NCI-H1436 (cell line): ENCODE measurements at regions not wholly inside any gene's neighbourhood (a gene's known extent, or its start where the extent isn't known, plus 50 kb on each side); places are given as distances from the start of the nearest gene placed in this dataset.
"Not testable (repeated sequence)": the region's sequence is repeated elsewhere in the genome, so short reads cannot be mapped to it uniquely, and the experiment has no call there.

Experiments used
- DNase-seq: peaks from one replicate; lab custom pipeline; 2025; lab: John Stamatoyannopoulos, UW

DNA sequence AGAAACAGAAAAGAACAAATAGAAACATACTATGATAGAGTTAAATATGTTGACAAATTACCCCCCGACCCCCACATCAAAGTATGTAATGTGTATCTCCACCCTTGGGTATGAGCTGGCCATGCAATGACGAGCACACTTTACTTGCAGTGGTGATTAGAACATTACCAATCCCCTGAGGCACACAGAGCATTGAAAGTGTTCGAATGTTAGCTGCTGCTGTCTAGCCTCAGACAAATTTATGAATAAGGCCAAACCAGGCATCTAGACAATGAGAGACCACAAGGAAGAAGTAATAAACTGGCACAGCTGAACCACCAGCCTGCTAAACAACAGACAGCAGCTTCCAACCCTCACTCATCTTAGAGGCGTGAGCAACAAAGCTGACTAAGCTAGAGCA is 380.5 kb downstream of the DSEL start:
- DNase-seq = peak; percentile 44

DNA sequence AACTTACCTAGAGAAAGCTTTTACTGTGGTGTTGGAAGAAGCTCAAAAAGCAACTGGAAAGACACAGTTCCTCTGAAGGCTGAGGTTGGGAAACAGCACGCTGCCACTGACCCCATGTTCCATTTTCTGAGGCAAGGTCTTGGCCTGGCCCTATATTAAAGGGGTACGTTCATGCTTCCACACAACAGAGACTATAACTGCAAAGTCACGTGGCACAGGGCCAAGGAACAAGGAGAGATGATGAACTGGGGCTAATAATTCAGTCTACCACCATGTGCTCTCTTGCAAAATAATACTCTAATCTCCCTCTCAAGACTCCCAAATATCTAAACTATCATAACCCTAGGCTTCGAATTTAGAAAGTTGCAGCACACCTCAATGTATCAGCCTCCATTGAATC is 381.6 kb downstream of the DSEL start:
- DNase-seq = no peak

DNA sequence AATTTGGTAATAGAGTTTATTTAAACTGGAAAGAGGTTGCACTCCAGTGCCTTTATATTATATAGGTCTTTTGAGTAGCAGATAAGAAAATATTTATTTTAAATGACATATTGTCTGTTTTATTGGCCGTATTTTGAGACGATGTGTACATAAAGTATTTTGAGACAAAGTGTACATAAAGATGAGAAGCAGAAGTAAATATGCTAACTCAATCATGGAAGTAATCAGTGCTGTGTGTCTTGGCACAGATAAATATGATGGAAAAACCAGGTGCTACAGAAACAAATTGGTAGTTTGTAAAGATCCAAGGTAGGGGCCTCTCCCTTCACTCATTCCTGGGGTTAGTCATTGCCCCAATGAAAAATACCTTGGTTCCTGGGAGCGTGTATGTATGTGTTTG is 382.9 kb downstream of the DSEL start:
- DNase-seq = peak; percentile 82

DNA sequence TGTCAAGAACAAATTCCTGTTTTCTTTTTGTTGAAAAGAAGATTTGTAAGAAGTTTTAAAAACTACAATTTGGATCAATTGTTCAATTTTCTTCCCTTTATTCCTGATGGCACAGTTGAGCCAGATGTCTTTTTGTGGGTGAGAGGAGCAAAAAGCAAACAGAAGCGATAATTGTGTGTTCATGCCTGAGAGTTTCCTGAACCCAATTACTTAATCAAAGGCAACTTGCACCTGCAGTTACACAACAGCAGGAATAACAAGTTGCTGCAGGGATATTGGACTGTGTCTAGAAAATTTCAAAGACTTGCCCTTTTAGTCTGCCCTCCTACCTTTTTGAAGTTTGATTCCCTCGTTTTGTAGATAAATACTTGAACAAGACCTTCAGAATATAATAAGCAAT is 383.6 kb downstream of the DSEL start:
- peak; percentile 67 for DNase-seq

DNA sequence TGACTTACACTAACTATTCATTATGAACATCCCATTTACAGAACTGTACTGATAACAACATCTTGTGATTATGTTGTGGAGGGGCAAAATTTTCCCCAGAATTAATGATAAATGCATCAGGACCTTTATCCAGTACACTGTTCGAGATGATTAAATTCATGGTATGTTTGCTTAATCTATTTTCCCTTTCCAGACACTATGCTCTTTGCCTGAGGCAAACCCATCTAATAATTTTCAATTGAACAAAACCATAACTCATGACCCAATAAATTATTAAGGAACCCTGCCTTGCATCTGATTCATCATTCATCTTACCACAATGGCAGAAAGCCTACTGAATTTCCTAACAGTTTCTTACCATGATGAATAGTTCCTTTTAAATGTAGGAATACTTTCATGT is 385.0 kb downstream of the DSEL start:
- DNase-seq = no peak

DNA sequence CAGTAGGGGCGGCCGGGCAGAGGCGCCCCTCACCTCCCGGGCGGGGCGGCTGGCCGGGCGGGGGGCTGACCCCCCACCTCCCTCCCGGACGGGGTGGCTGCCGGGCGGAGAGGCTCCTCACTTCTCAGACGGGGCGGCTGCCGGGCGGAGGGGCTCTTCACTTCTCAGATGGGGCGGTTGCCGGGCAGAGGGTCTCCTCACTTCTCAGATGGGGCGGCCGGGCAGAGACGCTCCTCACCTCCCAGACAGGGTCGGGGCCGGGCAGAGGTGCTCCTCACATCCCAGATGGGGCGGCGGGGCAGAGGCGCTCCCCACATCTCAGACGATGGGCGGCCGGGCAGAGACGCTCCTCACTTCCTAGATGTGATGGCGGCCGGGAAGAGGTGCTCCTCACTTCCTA is 389.8 kb downstream of the DSEL start:
- DNase-seq = not testable (repeated sequence)

DNA sequence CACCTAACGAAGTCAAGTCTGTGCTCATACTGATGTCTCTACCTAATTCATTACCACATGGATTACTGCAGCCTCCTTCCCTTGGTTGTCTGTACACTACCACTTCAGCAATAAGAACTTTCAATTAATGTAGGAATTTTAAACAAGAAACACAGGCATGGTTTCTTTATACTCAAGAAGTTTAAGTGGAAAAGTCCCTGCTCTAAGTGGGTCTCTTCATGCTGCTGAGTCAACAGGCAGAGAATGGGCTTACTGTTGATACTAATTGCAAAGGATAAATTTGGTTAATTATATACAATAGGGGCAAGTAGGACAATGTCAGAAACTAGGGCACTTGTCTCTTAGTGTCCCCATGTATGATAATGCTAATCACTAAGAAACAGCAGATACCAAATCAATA is 392.6 kb downstream of the DSEL start:
- DNase-seq = no peak

DNA sequence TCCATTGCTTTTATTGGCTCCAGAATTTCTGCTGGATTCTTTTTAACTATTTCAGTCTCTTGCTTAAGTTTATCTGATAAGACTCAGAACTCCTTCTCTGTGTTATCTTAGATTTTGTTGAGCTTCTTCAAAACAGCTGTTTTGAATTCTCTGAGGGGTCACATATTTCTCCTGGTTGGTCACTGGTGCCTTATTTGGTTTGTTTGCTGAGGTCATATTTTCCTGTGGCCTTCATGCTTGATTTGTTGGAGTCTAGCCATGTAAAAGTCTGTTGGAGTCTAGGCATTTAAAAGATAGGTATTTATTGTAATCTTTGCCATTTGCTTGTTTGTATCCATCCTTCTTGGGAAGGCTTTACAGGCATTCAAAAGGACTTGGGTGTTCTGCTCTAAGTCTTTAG is 398.7 kb downstream of the DSEL start:
- DNase-seq = no peak

DNA sequence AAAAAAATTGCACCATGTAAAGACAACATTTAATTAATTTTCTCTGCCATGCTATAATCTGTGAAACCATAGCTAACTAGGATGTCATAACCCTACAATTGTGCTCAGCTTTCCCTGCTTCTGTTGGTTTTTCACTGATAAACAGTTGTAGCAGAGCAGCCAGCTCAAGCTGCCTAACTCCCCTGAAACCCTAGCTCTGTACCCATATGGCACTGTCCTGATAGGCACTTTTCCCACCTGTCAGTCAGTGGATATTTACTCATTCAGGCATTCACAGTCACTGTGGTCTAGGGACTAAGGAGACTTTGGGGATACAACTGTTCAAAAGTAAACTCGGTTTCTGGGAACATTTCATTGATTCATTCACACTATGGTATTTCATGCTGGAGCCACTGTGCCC is 407.0 kb downstream of the DSEL start:
- DNase-seq = no peak

DNA sequence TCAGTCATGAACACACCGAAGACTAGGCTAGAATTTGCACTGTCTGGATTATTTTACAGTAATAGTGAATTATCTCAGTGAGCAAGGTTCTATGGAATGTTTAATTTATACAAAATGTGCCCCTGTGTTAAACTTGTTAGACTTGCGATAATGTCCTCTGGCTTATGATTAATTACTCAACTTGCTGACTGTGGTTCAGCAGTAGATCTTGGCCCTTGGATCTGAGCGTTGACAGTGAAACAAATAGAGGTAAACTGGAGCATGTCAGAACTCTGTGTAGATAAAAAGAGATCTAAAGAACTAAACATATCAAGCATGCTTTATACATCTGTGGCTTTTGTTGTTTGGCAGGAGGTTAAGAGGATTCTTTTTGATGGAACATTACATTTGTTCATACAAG is 407.6 kb downstream of the DSEL start:
- DNase-seq = no peak

DNA sequence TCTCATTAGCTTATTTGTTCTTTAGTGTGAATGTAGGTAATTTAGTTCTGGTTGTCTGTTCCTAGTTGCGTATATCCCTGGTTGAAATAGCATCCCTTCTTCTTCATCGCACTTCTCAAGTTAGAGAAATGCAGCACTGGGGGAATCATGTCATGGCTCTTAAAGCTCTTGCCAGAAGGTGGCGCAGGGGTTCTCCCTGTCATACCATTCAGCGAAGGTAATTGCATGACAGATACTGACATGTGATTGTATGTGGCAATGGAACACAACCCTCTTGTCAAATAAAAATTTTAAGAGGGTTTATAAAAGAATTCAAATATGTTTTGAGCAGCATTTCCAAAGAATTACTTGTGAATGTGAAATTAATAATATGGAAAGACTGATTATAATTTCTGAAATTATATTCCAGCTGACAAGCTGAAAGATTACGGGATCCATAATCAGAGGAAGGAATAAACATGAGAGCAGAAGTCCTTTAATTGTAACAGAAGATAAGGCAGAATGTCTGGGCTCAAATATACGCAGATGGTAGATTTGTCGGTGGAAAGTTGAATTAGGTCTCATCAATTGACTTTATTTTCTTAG is 411.7 kb downstream of the DSEL start:
- DNase-seq = peak; percentile 78

DNA sequence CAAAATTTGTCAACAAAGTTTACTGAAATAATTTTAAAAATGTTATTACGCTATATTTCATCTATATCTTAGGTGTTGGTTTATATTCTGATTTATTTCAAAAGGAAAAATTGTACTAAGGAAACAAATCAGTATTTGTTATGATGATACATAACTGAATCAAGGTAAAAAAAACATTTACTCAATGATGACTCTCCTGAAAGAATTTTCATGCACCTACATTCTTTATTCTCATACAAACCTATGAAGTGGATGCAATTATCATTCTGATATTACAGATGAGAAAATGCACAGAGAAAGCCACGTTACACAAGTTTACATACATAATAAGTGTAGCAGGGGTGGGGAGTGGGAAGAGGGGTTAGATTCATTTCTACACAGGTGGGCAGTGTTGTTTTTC is 422.4 kb downstream of the DSEL start:
- DNase-seq = no peak

DNA sequence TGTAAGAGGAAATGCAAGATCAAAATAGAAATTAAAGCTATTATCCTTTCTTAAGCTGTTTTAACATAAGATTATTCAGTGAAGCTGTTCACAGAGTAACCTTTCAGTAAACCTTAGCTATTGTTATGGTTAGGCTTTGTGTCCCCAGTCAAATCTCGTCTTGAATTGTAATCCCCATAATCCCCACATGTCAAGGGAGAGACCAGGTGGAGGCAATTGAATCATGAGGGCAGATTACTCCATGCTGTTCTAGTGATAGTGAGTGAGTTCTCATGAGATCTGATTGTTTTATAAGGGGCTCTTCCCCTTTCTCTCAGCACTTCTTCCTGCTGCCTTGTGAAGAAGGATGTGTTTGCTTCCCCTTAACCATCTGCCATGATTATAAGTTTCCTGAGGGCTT is 424.4 kb downstream of the DSEL start:
- no peak for DNase-seq

DNA sequence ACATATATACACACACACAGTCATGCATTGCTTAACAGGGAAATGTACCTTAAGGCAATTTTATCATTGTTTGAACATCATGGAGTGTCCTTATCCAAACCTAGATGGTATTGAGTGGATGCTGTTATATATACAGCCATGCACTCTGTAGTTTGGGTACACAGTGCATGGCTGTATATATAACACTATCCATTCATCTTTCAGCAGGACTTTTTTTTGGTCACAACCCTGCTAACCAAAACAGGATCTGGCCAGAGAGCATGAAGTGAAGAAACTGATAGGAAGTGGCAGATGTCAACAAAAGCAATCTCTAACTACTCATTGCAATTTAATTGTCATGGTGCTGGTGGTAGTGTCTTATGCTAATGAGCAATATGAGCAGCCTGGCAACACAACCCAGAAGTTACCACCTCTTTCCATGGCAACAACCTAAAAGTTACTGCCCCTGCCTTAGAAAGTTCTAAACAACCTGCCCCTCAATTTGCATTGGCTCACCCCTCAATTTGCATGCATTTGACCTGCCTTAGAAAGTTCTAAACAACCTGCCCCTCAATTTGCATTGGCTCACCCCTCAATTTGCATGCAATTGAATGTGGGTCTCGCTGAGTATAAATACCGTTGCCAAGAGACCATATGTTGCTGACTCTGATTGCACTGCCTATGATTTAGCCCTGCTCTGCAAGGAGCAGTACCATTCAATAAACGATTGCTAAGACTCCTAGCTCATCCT is 434.9 kb downstream of the DSEL start:
- no peak for DNase-seq

DNA sequence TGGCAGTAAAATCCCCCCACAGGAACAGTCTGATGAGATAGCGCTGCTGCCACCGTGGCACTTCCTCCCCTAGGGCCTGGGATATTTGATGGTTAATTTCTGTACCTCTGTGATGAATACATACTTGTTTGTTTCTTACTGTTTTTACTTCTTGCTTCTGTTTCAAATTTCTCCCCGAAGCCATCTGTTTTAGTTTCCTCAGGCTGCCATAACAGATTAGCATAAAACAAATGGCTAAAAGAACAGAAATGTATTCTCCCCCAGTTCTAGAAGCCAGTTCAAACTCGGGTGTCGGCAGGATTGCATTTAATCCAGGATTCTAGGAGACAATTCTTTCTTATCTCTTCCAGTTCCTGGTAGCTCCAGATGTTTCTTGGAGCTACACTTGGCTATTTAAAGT is 435.9 kb downstream of the DSEL start:
- DNase-seq = no peak

DNA sequence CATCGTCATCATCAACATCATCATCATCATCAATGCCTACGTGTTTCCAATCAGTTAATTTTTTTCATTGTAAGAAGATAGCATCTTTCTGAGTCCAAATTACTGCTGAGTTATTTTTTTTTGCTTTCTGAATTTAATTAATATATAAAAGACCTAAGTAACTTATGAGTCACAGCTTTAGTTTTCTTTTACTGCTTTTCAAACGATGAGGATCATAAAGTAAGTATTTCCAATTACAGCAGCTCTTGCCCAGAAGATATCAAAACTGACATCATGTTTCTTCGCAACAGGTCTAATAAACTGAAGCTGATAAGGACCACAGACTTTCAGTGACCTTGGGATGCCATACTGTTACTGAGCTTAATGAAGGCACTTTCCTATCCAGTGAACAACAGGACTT is 442.2 kb downstream of the DSEL start:
- DNase-seq = no peak

DNA sequence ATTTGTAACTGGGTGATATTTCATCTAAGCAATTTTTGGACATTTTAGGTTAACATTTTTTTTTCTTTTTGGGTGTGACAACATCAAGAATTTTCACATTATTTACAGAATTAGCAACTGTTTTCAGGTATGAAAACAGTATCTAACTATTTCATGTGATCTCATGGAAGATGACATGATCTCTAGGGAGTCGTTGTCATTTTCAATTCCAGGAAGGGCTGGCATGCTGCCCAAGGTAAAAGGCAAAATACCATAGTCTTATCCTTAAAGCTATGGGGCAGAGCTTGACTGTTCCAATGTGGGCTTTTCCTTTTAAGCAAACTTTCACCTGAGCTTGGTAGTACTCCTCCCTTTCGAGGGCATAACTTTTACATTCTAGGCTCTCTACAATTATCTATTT is 443.7 kb downstream of the DSEL start:
- DNase-seq = no peak

DNA sequence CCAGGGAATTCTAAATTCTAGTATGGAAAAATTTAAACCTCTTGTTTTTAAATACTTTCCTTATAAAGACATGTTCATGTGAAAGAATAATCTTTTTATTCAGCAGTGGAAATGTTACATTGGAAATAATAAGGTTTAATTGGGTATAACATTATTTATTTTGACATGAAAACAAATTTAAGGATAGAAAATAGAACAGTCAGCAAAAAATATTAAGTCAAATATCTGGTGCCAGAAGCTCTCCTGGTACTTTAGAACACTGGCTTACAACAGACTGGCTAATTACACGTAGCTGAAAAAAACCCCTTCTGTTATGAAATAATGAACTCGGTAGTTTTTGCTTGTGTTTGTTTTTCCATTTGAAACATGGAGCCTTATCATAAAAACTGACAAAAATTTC is 447.9 kb downstream of the DSEL start:
- no peak for DNase-seq

DNA sequence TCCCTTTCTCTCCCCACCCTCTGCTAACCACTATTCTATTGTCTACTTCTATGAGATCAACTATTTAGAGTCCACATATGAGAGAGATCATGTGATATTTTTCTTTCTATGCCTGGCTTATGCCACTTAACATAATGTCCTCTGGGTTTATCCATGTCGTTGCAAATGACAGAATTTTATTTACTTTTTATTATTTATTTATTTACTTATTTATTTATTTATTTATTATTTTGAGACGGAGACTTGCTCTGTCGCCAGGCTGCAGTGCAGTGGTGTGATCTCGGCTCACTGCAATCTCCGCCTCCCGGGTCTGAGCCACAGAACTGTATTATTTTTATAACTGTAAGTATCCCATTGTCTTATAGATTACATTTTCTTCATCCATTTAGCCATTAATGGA is 443.4 kb upstream of the CDH19 start:
- DNase-seq = no peak

DNA sequence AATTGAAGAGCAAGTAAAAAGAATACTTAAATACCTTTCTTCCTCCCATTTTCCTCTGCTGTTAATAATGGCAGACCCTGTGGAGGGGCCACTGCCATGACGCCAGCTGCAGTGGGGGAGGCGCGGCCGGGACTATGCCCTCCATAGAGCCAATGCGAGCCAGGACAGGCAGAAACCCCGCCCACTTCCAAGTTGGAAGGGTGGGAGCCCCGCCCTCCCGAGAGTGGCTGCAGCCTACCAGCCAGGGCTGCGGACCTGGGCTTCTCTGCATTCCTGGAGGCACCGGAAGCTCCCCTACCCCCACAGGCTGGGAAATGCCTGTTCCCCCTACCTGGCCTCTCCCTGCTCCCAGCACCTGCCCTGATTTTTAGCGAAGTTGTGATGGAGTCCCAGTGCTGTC is 439.4 kb upstream of the CDH19 start:
- DNase-seq = no peak

DNA sequence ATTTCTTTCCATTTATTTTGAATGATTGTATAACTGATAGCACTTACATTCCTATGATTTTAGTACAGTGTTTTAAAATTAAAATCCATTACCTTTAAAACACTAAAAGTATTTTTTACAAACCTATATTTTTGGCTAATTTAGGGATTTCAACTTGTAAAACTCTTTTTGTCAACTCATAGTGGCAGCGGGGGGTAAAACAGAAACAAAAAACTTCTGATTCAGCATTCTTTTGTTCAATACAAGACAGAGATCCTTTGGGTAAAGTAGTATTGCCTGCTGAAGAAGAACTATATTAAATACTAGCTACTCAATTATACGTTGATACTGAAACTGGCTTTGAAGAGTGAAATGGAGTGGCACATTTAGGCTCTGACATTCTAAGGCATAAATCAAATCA is 437.4 kb upstream of the CDH19 start:
- DNase-seq = no peak

DNA sequence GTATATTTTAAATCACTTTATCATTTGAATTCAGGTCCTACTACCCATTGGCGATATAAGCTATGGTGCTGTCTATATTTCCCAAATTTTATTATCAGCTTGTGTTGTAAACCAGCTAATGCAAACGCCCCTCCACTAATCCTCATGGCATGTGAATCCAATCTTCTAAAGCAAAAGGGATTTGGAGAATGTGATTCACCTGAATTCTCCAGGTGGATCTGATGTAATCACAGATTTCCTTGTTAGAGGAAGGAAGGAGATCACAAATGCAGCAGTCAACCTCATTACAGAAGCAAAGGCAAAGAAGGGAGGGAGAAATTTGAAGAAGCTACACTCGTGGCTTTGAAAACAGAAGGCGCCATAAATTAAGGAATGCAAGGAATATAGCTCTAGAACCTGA is 431.1 kb upstream of the CDH19 start:
- DNase-seq = no peak

DNA sequence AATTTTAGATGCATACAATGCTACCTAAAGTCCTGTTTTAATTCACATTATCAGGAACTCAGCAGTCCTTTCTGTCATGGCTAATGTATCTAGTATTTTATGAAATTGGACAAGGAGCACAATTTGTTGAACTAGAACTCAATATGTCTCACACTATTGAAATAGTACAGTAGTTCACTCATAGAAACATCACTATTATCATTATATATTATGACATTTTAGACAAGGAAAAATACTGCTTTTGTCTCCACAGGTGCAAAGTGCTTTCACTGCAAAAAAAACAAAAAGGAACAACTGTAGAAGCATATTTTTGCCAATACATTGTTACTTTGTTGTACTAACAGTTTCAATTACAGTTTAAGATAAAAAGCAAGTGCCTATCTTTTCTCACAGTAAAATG is 419.2 kb upstream of the CDH19 start:
- no peak for DNase-seq

DNA sequence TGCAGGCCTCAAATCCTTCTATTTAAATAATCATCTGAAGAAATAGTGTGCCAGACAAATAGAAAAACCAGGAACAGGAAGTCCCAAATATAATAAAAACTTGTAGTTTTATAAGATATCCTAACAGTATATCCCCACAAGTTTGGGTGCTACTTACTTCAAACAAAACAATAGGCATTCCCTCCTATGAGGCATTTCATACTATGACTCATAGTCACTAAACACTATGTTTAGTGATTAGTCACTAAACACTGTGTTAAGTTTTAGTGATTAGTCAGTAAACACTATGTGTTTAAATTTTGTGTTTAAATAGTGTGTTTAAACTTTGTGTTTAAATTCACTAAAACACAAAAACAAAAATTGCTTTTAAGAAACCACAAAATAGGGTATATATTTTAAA is 407.0 kb upstream of the CDH19 start:
- DNase-seq = no peak
